ENCODE measurements at regions not wholly inside any gene's neighbourhood (a gene's known extent, or its start where the extent isn't known, plus 50 kb on each side); places are given as distances from the start of the nearest gene placed in this dataset.

GRCh38 chr3:135412475-135412874 lies 553.1 kb upstream of the PPP2R3A start:
- Histone ChIP-seq H3K4me2 (ENCODE audit: low read length) (no peak overlapping the region), H3K27me3 (ENCODE audit: insufficient read depth, low read length) (no peaks in the 10 kb centered on the region), H4K12ac (ENCODE audit: low read depth, low read length) (no peak overlapping the region), H2AK5ac (ENCODE audit: low read length) (no peak overlapping the region), H2BK12ac (ENCODE audit: low read length) (no peak overlapping the region), H3K18ac (ENCODE audit: low read length) (no peak overlapping the region), H3K23ac (ENCODE audit: low read length) (no peak overlapping the region), H3K4me3 (ENCODE audit: low read depth, low read length) (no peak overlapping the region), H4K91ac (ENCODE audit: low read depth, low read length) (no peak overlapping the region), H3K9ac (ENCODE audit: low read length) (no peak overlapping the region), H3K9me3 (ENCODE audit: insufficient read depth, low read depth, low read length) (no peaks in the 10 kb centered on the region), H2AFZ (ENCODE audit: insufficient read depth, low read length, poor library complexity) (no peak overlapping the region), H3K79me1 (ENCODE audit: low read length) (no peaks in the 10 kb centered on the region), H3K36me3 (ENCODE audit: control insufficient read depth in 1 of 2, insufficient read depth in 2 of 2, low read length in 2 of 2) (no peaks in the 10 kb centered on the region), H2BK120ac (ENCODE audit: insufficient read depth, low read length, poor library complexity) (no peak overlapping the region), H3K4me1 (ENCODE audit: control insufficient read depth in 1 of 2, insufficient read depth in 2 of 2, low read length in 2 of 2) (no peaks in the 10 kb centered on the region), H3K4ac (ENCODE audit: low read depth, low read length) (no peak overlapping the region), H3K27ac (ENCODE audit: low read depth, low read length) (no peak overlapping the region), H4K8ac (ENCODE audit: low read depth, low read length) (no peak overlapping the region), H3K79me2 (ENCODE audit: control insufficient read depth, insufficient read depth, low read length, poor library complexity) (no peaks in the 10 kb centered on the region), H3K14ac (ENCODE audit: low read length) (no peak overlapping the region), H2BK5ac (ENCODE audit: low read depth, low read length, poor library complexity) (no peak overlapping the region)
- no CpG with 5 or more reads among the region's 2 CpGs for WGBS (ENCODE audit: extremely low coverage, insufficient coverage, insufficient read length)
- DNase-seq = no peak

- no peaks in the 10 kb centered on the region for H3K36me3 ChIP-seq (ENCODE audit: control insufficient read depth in 1 of 2, insufficient read depth in 2 of 2, low read length in 2 of 2)
- WGBS (ENCODE audit: extremely low coverage, insufficient coverage, insufficient read length) = no CpG with 5 or more reads among the region's 2 CpGs
Measured at GRCh38 chr3:135416182-135416581, 549.3 kb upstream of the PPP2R3A start.

GRCh38 chr3:135419155-135419554 lies 546.4 kb upstream of the PPP2R3A start:
- Histone ChIP-seq H4K91ac (ENCODE audit: low read depth, low read length) (no peak overlapping the region), H2AK5ac (ENCODE audit: low read length) (no peak overlapping the region), H2BK5ac (ENCODE audit: low read depth, low read length, poor library complexity) (no peak overlapping the region), H2BK12ac (ENCODE audit: low read length) (no peak overlapping the region), H4K12ac (ENCODE audit: low read depth, low read length) (no peak overlapping the region), H3K18ac (ENCODE audit: low read length) (no peak overlapping the region), H3K4ac (ENCODE audit: low read depth, low read length) (no peak overlapping the region), H3K36me3 (ENCODE audit: control insufficient read depth in 1 of 2, insufficient read depth in 2 of 2, low read length in 2 of 2) (no peaks in the 10 kb centered on the region), H3K79me1 (ENCODE audit: low read length) (no peaks in the 10 kb centered on the region), H3K4me2 (ENCODE audit: low read length) (no peak overlapping the region), H3K9ac (ENCODE audit: low read length) (no peak overlapping the region), H4K8ac (ENCODE audit: low read depth, low read length) (no peak overlapping the region), H3K79me2 (ENCODE audit: control insufficient read depth, insufficient read depth, low read length, poor library complexity) (no peaks in the 10 kb centered on the region), H3K4me3 (ENCODE audit: low read depth, low read length) (no peak overlapping the region), H3K9me3 (ENCODE audit: insufficient read depth, low read depth, low read length) (no peaks in the 10 kb centered on the region), H3K27me3 (ENCODE audit: insufficient read depth, low read length) (no peaks in the 10 kb centered on the region), H3K14ac (ENCODE audit: low read length) (no peak overlapping the region), H2BK120ac (ENCODE audit: insufficient read depth, low read length, poor library complexity) (no peak overlapping the region), H3K23ac (ENCODE audit: low read length) (no peak overlapping the region), H3K27ac (ENCODE audit: low read depth, low read length) (no peak overlapping the region), H3K4me1 (ENCODE audit: control insufficient read depth in 1 of 2, insufficient read depth in 2 of 2, low read length in 2 of 2) (no peaks in the 10 kb centered on the region), H2AFZ (ENCODE audit: insufficient read depth, low read length, poor library complexity) (no peak overlapping the region)
- DNase-seq = no peak
- WGBS (ENCODE audit: extremely low coverage, insufficient coverage, insufficient read length) = no CpG with 5 or more reads among the region's 2 CpGs

More at GRCh38 chr3:135416182-135416581, 549.3 kb upstream of the PPP2R3A start:
- H3K9ac ChIP-seq (ENCODE audit: low read length) = no peak overlapping the region
- H3K18ac ChIP-seq (ENCODE audit: low read length) = no peak overlapping the region
- H2BK12ac ChIP-seq (ENCODE audit: low read length) = no peak overlapping the region
- H3K4ac ChIP-seq (ENCODE audit: low read depth, low read length) = no peak overlapping the region
- no peak overlapping the region for H4K12ac ChIP-seq (ENCODE audit: low read depth, low read length)
- H3K79me2 ChIP-seq (ENCODE audit: control insufficient read depth, insufficient read depth, low read length, poor library complexity) = no peaks in the 10 kb centered on the region
- H4K8ac ChIP-seq (ENCODE audit: low read depth, low read length) = no peak overlapping the region
- no peaks in the 10 kb centered on the region for H3K9me3 ChIP-seq (ENCODE audit: insufficient read depth, low read depth, low read length)
- H3K4me3 ChIP-seq (ENCODE audit: low read depth, low read length) = no peak overlapping the region
- no peak overlapping the region for H2BK120ac ChIP-seq (ENCODE audit: insufficient read depth, low read length, poor library complexity)
- H3K27ac ChIP-seq (ENCODE audit: low read depth, low read length) = no peak overlapping the region
- no peak overlapping the region for H3K23ac ChIP-seq (ENCODE audit: low read length)
- H3K4me2 ChIP-seq (ENCODE audit: low read length) = no peak overlapping the region
- no peak overlapping the region for H2BK5ac ChIP-seq (ENCODE audit: low read depth, low read length, poor library complexity)
- no peak for DNase-seq
- no peaks in the 10 kb centered on the region for H3K27me3 ChIP-seq (ENCODE audit: insufficient read depth, low read length)
- H3K4me1 ChIP-seq (ENCODE audit: control insufficient read depth in 1 of 2, insufficient read depth in 2 of 2, low read length in 2 of 2) = no peaks in the 10 kb centered on the region
- no peaks in the 10 kb centered on the region for H3K79me1 ChIP-seq (ENCODE audit: low read length)
- no peak overlapping the region for H4K91ac ChIP-seq (ENCODE audit: low read depth, low read length)
- H3K14ac ChIP-seq (ENCODE audit: low read length) = no peak overlapping the region
- no peak overlapping the region for H2AFZ ChIP-seq (ENCODE audit: insufficient read depth, low read length, poor library complexity)
- H2AK5ac ChIP-seq (ENCODE audit: low read length) = no peak overlapping the region

- Histone ChIP-seq H3K14ac (ENCODE audit: low read length) (no peak overlapping the region), H3K18ac (ENCODE audit: low read length) (no peak overlapping the region)
- WGBS (ENCODE audit: extremely low coverage, insufficient coverage, insufficient read length) = no CpG with 5 or more reads among the region's 2 CpGs
Measured at GRCh38 chr3:135426508-135426907, 539.0 kb upstream of the PPP2R3A start.

More at GRCh38 chr3:135426508-135426907, 539.0 kb upstream of the PPP2R3A start:
- Histone ChIP-seq H3K23ac (ENCODE audit: low read length) (no peak overlapping the region), H3K4ac (ENCODE audit: low read depth, low read length) (no peak overlapping the region), H3K4me2 (ENCODE audit: low read length) (no peak overlapping the region), H3K79me1 (ENCODE audit: low read length) (no peaks in the 10 kb centered on the region), H3K4me1 (ENCODE audit: control insufficient read depth in 1 of 2, insufficient read depth in 2 of 2, low read length in 2 of 2) (no peaks in the 10 kb centered on the region), H2BK5ac (ENCODE audit: low read depth, low read length, poor library complexity) (no peak overlapping the region), H3K27ac (ENCODE audit: low read depth, low read length) (no peak overlapping the region), H2BK120ac (ENCODE audit: insufficient read depth, low read length, poor library complexity) (no peak overlapping the region), H3K9ac (ENCODE audit: low read length) (no peak overlapping the region), H2AK5ac (ENCODE audit: low read length) (no peak overlapping the region), H2BK12ac (ENCODE audit: low read length) (no peak overlapping the region), H4K91ac (ENCODE audit: low read depth, low read length) (no peak overlapping the region), H2AFZ (ENCODE audit: insufficient read depth, low read length, poor library complexity) (no peak overlapping the region), H3K4me3 (ENCODE audit: low read depth, low read length) (no peak overlapping the region), H4K8ac (ENCODE audit: low read depth, low read length) (no peak overlapping the region), H3K27me3 (ENCODE audit: insufficient read depth, low read length) (no peaks in the 10 kb centered on the region), H3K79me2 (ENCODE audit: control insufficient read depth, insufficient read depth, low read length, poor library complexity) (no peaks in the 10 kb centered on the region), H3K36me3 (ENCODE audit: control insufficient read depth in 1 of 2, insufficient read depth in 2 of 2, low read length in 2 of 2) (no peaks in the 10 kb centered on the region), H3K9me3 (ENCODE audit: insufficient read depth, low read depth, low read length) (no peaks in the 10 kb centered on the region), H4K12ac (ENCODE audit: low read depth, low read length) (no peak overlapping the region)
- no peak for DNase-seq

All from trophoblast cell (in vitro differentiated cells and primary cell).